Brain microvascular endothelial cell (primary cell): ENCODE measurements at regions not wholly inside any gene's neighbourhood (a gene's known extent, or its start where the extent isn't known, plus 50 kb on each side); places are given as distances from the start of the nearest gene placed in this dataset.

Experiments
- DNase-seq: peaks from one replicate; pipeline ENCODE4 v3.0.0-alpha.2; 2020
- H3K27ac ChIP-seq: fragments of 250-450 bp; sonication (Bioruptor Pico); 2 replicates; pipeline ENCODE4 v1.5.1; 2020; ENCODE audit warnings: mild to moderate bottlenecking, moderate library complexity
- H3K27me3 ChIP-seq: fragments of 250-450 bp; sonication (Bioruptor Pico); replicated peaks from 2 replicates; pipeline ENCODE4 v1.5.1; 2020; ENCODE audit warnings: mild to moderate bottlenecking
- H3K36me3 ChIP-seq: fragments of 250-450 bp; sonication (Bioruptor Pico); replicated peaks from 2 replicates; pipeline ENCODE4 v1.5.1; 2020; ENCODE audit warnings: mild to moderate bottlenecking
- H3K4me3 ChIP-seq: 2 replicates; pipeline ENCODE4 v1.5.1; 2011; ENCODE audit warnings: low read depth, mild to moderate bottlenecking, control low read depth, low read length, moderate library complexity
- CTCF ChIP-seq: IDR thresholded peaks from 2 replicates; pipeline ENCODE4 v1.5.1; 2011; ENCODE audit warnings: low read depth, mild to moderate bottlenecking, moderate library complexity, low read length, control low read depth, inconsistent platforms; ENCODE audit errors: missing control alignments
- in situ Hi-C: cut with HindIII; loops from 2 replicates; pipeline ENCODE4 v1.10.0; 2017; ENCODE audit warnings: low sequenced_read_pairs, low pct_ligation_motif_present

- in situ Hi-C loops = no loop called here
- Histone ChIP-seq H3K27ac (no peak overlapping the region), H3K27me3 (no peaks in the 10 kb centered on the region), H3K36me3 (no peaks in the 10 kb centered on the region), H3K4me3 (no peak overlapping the region)
- no peak for DNase-seq
- no peak for TF ChIP-seq CTCF
These were observed 184.6 kb upstream of the PZP start for GRCh38 chr12:9392842-9393241.

GRCh38 chr12:9391815-9392214 is 183.6 kb upstream of the PZP start:
- in situ Hi-C loops = no loop called here
- Histone ChIP-seq H3K27ac (no peak overlapping the region), H3K27me3 (no peaks in the 10 kb centered on the region), H3K4me3 (no peak overlapping the region), H3K36me3 (no peaks in the 10 kb centered on the region)
- TF ChIP-seq CTCF = no peak
- DNase-seq = no peak

GRCh38 chr12:9390761-9391160 is 182.6 kb upstream of the PZP start:
- Histone ChIP-seq H3K4me3 (no peak overlapping the region), H3K36me3 (no peaks in the 10 kb centered on the region), H3K27me3 (no peaks in the 10 kb centered on the region), H3K27ac (no peak overlapping the region)
- TF ChIP-seq CTCF = no peak
- DNase-seq = no peak
- in situ Hi-C loops = no loop called here

- no peaks in the 10 kb centered on the region for H3K27me3 ChIP-seq
- H3K4me3 ChIP-seq = no peak overlapping the region
- TF ChIP-seq CTCF = no peak
- in situ Hi-C loops = no loop called here
- H3K27ac ChIP-seq = no peak overlapping the region
- DNase-seq = no peak
- H3K36me3 ChIP-seq = no peaks in the 10 kb centered on the region
These were observed 181.6 kb upstream of the PZP start for GRCh38 chr12:9389796-9390195.

- DNase-seq = no peak
- Histone ChIP-seq H3K36me3 (no peaks in the 10 kb centered on the region), H3K27ac (no peak overlapping the region), H3K4me3 (no peak overlapping the region), H3K27me3 (no peaks in the 10 kb centered on the region)
- in situ Hi-C loops = no loop called here
- TF ChIP-seq CTCF = no peak
These were observed 180.2 kb upstream of the PZP start for GRCh38 chr12:9388379-9388778.

- Histone ChIP-seq H3K27me3 (no peaks in the 10 kb centered on the region), H3K4me3 (no peak overlapping the region), H3K27ac (no peak overlapping the region), H3K36me3 (no peaks in the 10 kb centered on the region)
- no peak for DNase-seq
- TF ChIP-seq CTCF = no peak
- in situ Hi-C loops = no loop called here
These were observed 179.3 kb upstream of the PZP start for GRCh38 chr12:9387450-9387849.
